Upper lobe of left lung (tissue), 6 donors: ENCODE measurements at regions not wholly inside any gene's neighbourhood (a gene's known extent, or its start where the extent isn't known, plus 50 kb on each side); places are given as distances from the start of the nearest gene placed in this dataset.
"Not testable (repeated sequence)": the region's sequence is repeated elsewhere in the genome, so short reads cannot be mapped to it uniquely, and the experiment has no call there.

Experiments used
- ATAC-seq, 2 donors: fragments of 200-7000 bp; cut with Tn5 transposase; one replicate each; pipeline ENCODE4 v1.9.1; 2022; ENCODE audit warnings: mild to moderate bottlenecking in 2 of 2, moderate library complexity in 2 of 2; ENCODE audit not compliant: low FRiP score in 2 of 2
- DNase-seq, 2 donors: peaks; one replicate each; pipeline ENCODE4 v3.0.0-alpha.2; 2019 to 2020
- H3K27ac ChIP-seq, 4 donors: fragments of 200-600 bp; sonication (generic); one replicate each; pipeline ENCODE4 v1.5.1; 2016 to 2019
- H3K27me3 ChIP-seq, 4 donors: fragments of 200-600 bp; sonication (generic); one replicate each; pipeline ENCODE4 v1.5.1; 2017 to 2019
- H3K36me3 ChIP-seq, 4 donors: fragments of 200-600 bp; sonication (generic); one replicate each; pipeline ENCODE4 v1.5.1; 2016 to 2019
- H3K4me1 ChIP-seq, 4 donors: fragments of 200-600 bp; sonication (generic); one replicate each; pipeline ENCODE4 v1.5.1; 2018 to 2019
- H3K4me3 ChIP-seq, 4 donors: fragments of 200-600 bp; sonication (generic); one replicate each; pipeline ENCODE4 v1.5.1; 2017 to 2019; ENCODE audit warnings: mild to moderate bottlenecking in 2 of 4, moderate library complexity in 1 of 4
- H3K9me3 ChIP-seq, 4 donors: fragments of 200-600 bp; sonication (generic); one replicate each; pipeline ENCODE4 v1.5.1; 2018 to 2019
- CTCF ChIP-seq, 6 experiments: fragments of 450-650 bp in 4 of 6; fragments of 200-600 bp in 2 of 6; sonication (generic) in 2 of 6; IDR thresholded peaks; one replicate each; pipeline ENCODE4 v1.5.1; 2016 to 2019; ENCODE audit warnings: antibody characterized with exemption in 6 of 6
- EP300 ChIP-seq, 4 donors: sonication (generic); formaldehyde crosslinking; IDR thresholded peaks; one replicate each; pipeline ENCODE4 v1.5.1; 2017; ENCODE audit warnings: antibody characterized with exemption in 4 of 4, control low read depth in 2 of 4
- POLR2A ChIP-seq, 4 donors: fragments of 450-650 bp; IDR thresholded peaks; one replicate each; pipeline ENCODE4 v1.5.1; 2016 to 2017; ENCODE audit warnings: antibody characterized with exemption in 4 of 4, mild to moderate bottlenecking in 2 of 4
- POLR2AphosphoS5 ChIP-seq, 2 donors: sonication (generic); formaldehyde crosslinking; IDR thresholded peaks; one replicate each; pipeline ENCODE4 v1.5.1; 2017; ENCODE audit warnings: antibody characterized with exemption in 2 of 2
- WGBS, 2 donors: methylation state at CpG; one replicate each; pipeline ENCODE4 v1.1.5; 2017 to 2018; 5-methylcytosine and 5-hydroxymethylcytosine counted together
- donor health status: DM: no; HTN: no; CAD: no; lungs with moderate emphysema.
- donor health status: DM: no; HTN: yes; CAD: no; lungs with severe emphysema.

GRCh38 chr10:100660945-100661344, 84.4 kb upstream of the PAX2 start:
- Histone ChIP-seq H3K9me3 (no peaks in the 10 kb centered on the region), H3K4me1 (peaks cover 5 to 10% (median 8%) of the 10 kb centered on the region in 4 donors), H3K36me3 (no peaks in the 10 kb centered on the region), H3K4me3 (no peak overlapping the region), H3K27ac (no peak overlapping the region), H3K27me3 (peaks cover 0 to 44% (median 24%) of the 10 kb centered on the region in 4 donors)
- 60 to 68% methylated on average over 2 of the region's 3 CpGs for whole genome bisulfite sequencing, 2 donors
- no peak for DNase-seq
- TF ChIP-seq POLR2A (IDR thresholded peaks at IDR 0.05), result no peak
- TF ChIP-seq CTCF (IDR thresholded peaks at IDR 0.05), result no peak
- TF ChIP-seq EP300 (IDR thresholded peaks at IDR 0.05), result no peak
- no peak for TF ChIP-seq POLR2AphosphoS5 (IDR thresholded peaks at IDR 0.05)
- no peak for ATAC-seq

GRCh38 chr10:100661520-100661919, 83.9 kb upstream of the PAX2 start:
- Histone ChIP-seq H3K9me3 (no peaks in the 10 kb centered on the region), H3K4me3 (no peak overlapping the region), H3K27ac (no peak overlapping the region), H3K36me3 (no peaks in the 10 kb centered on the region), H3K4me1 (peaks cover 0 to 4% (median 2%) of the 10 kb centered on the region in 4 donors), H3K27me3 (peaks cover 0 to 38% (median 18%) of the 10 kb centered on the region in 4 donors)
- ATAC-seq (no peak), DNase-seq (no peak)
- TF ChIP-seq CTCF (IDR thresholded peaks at IDR 0.05) (no peak), POLR2AphosphoS5 (IDR thresholded peaks at IDR 0.05) (no peak), POLR2A (IDR thresholded peaks at IDR 0.05) (no peak), EP300 (IDR thresholded peaks at IDR 0.05) (no peak)
- WGBS, 2 donors, result 45 to 68% methylated on average over 5 to 13 of the region's 13 CpGs

GRCh38 chr10:100662067-100662466, 83.3 kb upstream of the PAX2 start:
- no peak for TF ChIP-seq EP300 (IDR thresholded peaks at IDR 0.05)
- TF ChIP-seq POLR2AphosphoS5 (IDR thresholded peaks at IDR 0.05), result no peak
- no peak for TF ChIP-seq CTCF (IDR thresholded peaks at IDR 0.05)
- TF ChIP-seq POLR2A (IDR thresholded peaks at IDR 0.05), result no peak
- no peaks in the 10 kb centered on the region for H3K4me1 ChIP-seq
- 49 to 75% methylated on average over 7 of the region's 7 CpGs for WGBS, 2 donors
- no peaks in the 10 kb centered on the region for H3K36me3 ChIP-seq
- no peak overlapping the region for H3K27ac ChIP-seq
- H3K27me3 ChIP-seq, result peaks cover 0 to 33% (median 16%) of the 10 kb centered on the region in 4 donors
- H3K9me3 ChIP-seq, result no peaks in the 10 kb centered on the region
- ATAC-seq (no peak), DNase-seq (no peak)
- no peak overlapping the region for H3K4me3 ChIP-seq

- ATAC-seq (no peak), DNase-seq (no peak)
- H3K9me3 ChIP-seq, result no peaks in the 10 kb centered on the region
- no peak overlapping the region for H3K4me3 ChIP-seq
- 47 to 48% methylated on average over 6 of the region's 6 CpGs for WGBS, 2 donors
- H3K27ac ChIP-seq, result no peak overlapping the region
- TF ChIP-seq POLR2AphosphoS5 (IDR thresholded peaks at IDR 0.05) (no peak), EP300 (IDR thresholded peaks at IDR 0.05) (no peak), POLR2A (IDR thresholded peaks at IDR 0.05) (no peak), CTCF (IDR thresholded peaks at IDR 0.05) (no peak)
- H3K4me1 ChIP-seq, result no peaks in the 10 kb centered on the region
- no peaks in the 10 kb centered on the region for H3K36me3 ChIP-seq
- H3K27me3 ChIP-seq, result peaks cover 0 to 22% (median 7%) of the 10 kb centered on the region in 4 donors
Observed at GRCh38 chr10:100664316-100665149, 80.8 kb upstream of the PAX2 start.

GRCh38 chr10:100666634-100667033, 78.7 kb upstream of the PAX2 start:
- H3K4me1 ChIP-seq, H3K4me3 ChIP-seq, H3K9me3 ChIP-seq, H3K36me3 ChIP-seq, H3K27ac ChIP-seq, ATAC-seq, DNase-seq: not testable (repeated sequence)
- WGBS, 2 donors, result 73 to 90% methylated on average over 2 of the region's 2 CpGs
- peaks cover 0 to 34% (median 11%) of the 10 kb centered on the region in 4 donors for H3K27me3 ChIP-seq
